ENCODE measurements at regions not wholly inside any gene's neighbourhood (a gene's known extent, or its start where the extent isn't known, plus 50 kb on each side); places are given as distances from the start of the nearest gene placed in this dataset.

DNA sequence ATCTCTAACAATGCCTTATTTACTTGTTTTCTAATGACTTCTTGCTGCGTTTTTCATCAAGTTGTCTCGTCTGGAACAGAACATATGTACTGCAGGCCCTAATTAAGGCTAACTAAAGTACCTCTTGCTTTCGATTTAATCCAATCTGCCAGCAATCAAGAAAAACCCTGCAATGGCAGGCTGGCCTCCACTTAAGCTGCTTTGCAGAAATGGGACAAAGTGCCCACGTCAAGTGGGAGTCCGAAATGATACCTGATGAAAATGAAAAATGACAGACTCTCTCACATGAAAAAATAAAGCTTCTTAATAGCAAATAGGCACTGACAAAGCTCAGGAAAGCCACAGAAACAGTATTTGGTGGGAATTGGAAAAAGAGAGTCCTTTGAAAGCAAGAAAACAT, 1454.7 kb downstream of the FAM181B start:
- no peak overlapping the region for H3K9ac ChIP-seq (replicated peaks; ENCODE audit: extremely low read depth, insufficient read depth, low read length)
- dilution Hi-C loops (cut with MboI; ENCODE audit: extremely low pct_ligation_motif_present, low sequenced_read_pairs) (no loop called here), intact Hi-C loops (cut with micrococcal nuclease) (no loop called here)
- FAIRE-seq (no peak), DNase-seq (ENCODE audit: low read depth, low spot score) (no peak)
- BruUV-seq (replicated peaks), result no TSS peak
- H3K4me3 ChIP-seq (replicated peaks in 1 of 3; ENCODE audit: insufficient read depth in 1 of 3, low read depth in 1 of 3, low read length in 3 of 3), result no peak overlapping the region
- no peaks in the 10 kb centered on the region for H3K79me2 ChIP-seq (ENCODE audit: control insufficient read depth, insufficient read depth, low read length)
- H3K27ac ChIP-seq (ENCODE audit: insufficient read depth, low read depth, low read length), result no peak overlapping the region
- no peaks in the 10 kb centered on the region for H3K4me1 ChIP-seq (ENCODE audit: control insufficient read depth, extremely low read depth, insufficient read depth, low read length)
- H3K4me2 ChIP-seq (ENCODE audit: insufficient read depth, low read length), result no peak overlapping the region
- no peaks in the 10 kb centered on the region for H3K9me3 ChIP-seq (replicated peaks; ENCODE audit: control insufficient read depth, insufficient read depth, low read length)
- H2AFZ ChIP-seq (ENCODE audit: low read depth, low read length), result no peak overlapping the region
- no peak for TF ChIP-seq POLR2A (IDR thresholded peaks at IDR 0.05; ENCODE audit: low read depth, low read length)
- TF ChIP-seq POLR2AphosphoS5 (IDR thresholded peaks at IDR 0.05; ENCODE audit: insufficient read depth, low read depth, low read length), result no peak
- TF ChIP-seq GATA2 (IDR thresholded peaks at IDR 0.05; ENCODE audit: insufficient read depth, insufficient read length, low read depth, low read length), result no peak
- TF ChIP-seq EZH2 (IDR thresholded peaks at IDR 0.05; ENCODE audit: borderline replicate concordance, low read depth, low read length, severe bottlenecking), result no peak
- no peak for TF ChIP-seq MYC (IDR thresholded peaks at IDR 0.05; ENCODE audit: low read depth, low read length)
- TF ChIP-seq, protein P1, sequence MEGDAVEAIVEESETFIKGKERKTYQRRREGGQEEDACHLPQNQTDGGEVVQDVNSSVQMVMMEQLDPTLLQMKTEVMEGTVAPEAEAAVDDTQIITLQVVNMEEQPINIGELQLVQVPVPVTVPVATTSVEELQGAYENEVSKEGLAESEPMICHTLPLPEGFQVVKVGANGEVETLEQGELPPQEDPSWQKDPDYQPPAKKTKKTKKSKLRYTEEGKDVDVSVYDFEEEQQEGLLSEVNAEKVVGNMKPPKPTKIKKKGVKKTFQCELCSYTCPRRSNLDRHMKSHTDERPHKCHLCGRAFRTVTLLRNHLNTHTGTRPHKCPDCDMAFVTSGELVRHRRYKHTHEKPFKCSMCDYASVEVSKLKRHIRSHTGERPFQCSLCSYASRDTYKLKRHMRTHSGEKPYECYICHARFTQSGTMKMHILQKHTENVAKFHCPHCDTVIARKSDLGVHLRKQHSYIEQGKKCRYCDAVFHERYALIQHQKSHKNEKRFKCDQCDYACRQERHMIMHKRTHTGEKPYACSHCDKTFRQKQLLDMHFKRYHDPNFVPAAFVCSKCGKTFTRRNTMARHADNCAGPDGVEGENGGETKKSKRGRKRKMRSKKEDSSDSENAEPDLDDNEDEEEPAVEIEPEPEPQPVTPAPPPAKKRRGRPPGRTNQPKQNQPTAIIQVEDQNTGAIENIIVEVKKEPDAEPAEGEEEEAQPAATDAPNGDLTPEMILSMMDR (IDR thresholded peaks at IDR 0.05; ENCODE audit: extremely low read depth in 1 of 2, insufficient read depth in 1 of 2, low read depth in 1 of 2, low read length in 2 of 2), result no peak
- no peak for TF ChIP-seq JUN (IDR thresholded peaks at IDR 0.05; ENCODE audit: borderline replicate concordance, insufficient read depth, insufficient read length, low read depth)
- TF ChIP-seq, protein P2, sequence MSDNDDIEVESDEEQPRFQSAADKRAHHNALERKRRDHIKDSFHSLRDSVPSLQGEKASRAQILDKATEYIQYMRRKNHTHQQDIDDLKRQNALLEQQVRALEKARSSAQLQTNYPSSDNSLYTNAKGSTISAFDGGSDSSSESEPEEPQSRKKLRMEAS (IDR thresholded peaks at IDR 0.05; ENCODE audit: insufficient read depth, insufficient read length), result no peak
- TF ChIP-seq FOS (IDR thresholded peaks at IDR 0.05; ENCODE audit: borderline replicate concordance, insufficient read depth, low read length), result no peak
- ChIA-PET POLR2A (no interaction called here), CTCF (no interaction called here)
- H3K9me1 ChIP-seq (replicated peaks; ENCODE audit: control insufficient read depth, extremely low read depth, insufficient read depth, low read length), result no peaks in the 10 kb centered on the region
- no peaks in the 10 kb centered on the region for H3K27me3 ChIP-seq (ENCODE audit: control insufficient read depth in 2 of 2, insufficient read depth in 2 of 2, low read length in 2 of 2)
- H3K36me3 ChIP-seq (ENCODE audit: control insufficient read depth in 2 of 2, extremely low read depth in 1 of 2, insufficient read depth in 2 of 2, low read length in 2 of 2), result no peaks in the 10 kb centered on the region
- H4K20me1 ChIP-seq (replicated peaks; ENCODE audit: control insufficient read depth, extremely low read depth, insufficient read depth, low read length), result no peaks in the 10 kb centered on the region
